ENCODE measurements at regions not wholly inside any gene's neighbourhood (a gene's known extent, or its start where the extent isn't known, plus 50 kb on each side); places are given as distances from the start of the nearest gene placed in this dataset.

DNA sequence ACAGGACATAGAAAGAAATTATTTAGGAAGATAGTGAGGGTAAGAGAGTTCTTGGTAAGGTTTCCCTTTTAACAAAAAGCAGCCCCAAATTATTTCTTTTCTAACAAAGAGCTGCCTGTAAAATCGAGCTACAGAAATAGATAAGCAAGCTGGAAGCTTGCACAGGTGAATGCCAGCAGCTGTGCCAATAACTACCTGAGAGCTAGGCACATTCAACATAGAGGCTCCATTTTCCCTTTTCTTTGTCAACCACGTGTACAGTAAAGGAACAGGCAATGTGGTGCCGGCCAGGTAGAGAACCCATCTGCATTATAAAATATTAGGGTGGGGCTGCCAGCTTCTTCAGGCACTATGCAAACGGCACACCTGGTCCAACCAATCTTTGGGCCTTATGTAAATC is 341.6 kb upstream of the JAG1 start:
- H3K4me3 ChIP-seq (ENCODE audit: low read depth, low read length): no peak overlapping the region
- TF ChIP-seq CTCF (conservative IDR thresholded peaks at IDR 0.05; ENCODE audit: low read depth, low read length): no peak
- DNase-seq (ENCODE audit: low read depth): no peak

DNA sequence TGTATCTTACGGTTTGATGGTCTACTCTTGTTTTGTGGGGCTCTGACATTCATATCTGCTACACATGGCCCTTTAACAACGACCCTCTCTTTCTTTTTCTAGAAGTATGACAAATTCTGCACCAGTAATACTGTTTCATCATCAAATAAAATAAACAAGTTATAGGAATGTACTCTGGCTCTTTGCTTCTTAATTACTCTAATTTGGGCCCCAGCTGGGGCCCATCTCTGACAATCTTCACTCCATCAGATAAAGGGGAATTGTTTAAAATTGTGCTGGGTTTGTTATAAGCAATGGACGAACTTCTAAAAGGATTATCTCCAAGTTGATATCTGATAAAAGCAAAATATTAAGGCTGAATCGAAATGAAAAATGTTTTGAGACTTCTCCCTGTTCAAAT is 343.6 kb upstream of the JAG1 start:
- no peak for DNase-seq (ENCODE audit: low read depth)
- TF ChIP-seq CTCF (conservative IDR thresholded peaks at IDR 0.05; ENCODE audit: low read depth, low read length): no peak
- no peak overlapping the region for H3K4me3 ChIP-seq (ENCODE audit: low read depth, low read length)

DNA sequence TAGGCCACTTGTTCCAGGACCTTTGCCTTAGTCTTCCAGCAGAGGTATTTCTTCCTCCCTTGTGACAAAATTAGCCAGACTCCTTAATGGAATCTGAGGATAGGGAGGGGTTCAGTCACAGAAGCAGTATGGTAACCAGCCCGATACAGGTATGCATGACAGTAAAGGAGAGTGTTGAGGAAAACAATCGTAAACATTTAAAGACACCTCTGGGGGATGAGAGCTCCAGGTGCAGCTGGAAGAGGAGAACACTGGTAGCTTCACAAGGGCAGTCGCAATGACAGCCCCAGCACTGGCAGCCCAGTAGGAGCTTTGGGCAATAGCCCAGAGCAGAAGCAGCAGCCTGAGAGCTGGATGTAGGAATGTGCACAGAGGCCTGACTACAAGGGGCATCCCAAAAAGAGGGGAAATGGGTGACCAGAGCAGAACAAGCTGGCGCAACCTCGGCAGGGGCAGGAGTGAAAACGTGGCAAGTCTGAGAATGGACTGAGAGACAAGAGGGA is 344.9 kb upstream of the JAG1 start:
- no peak for DNase-seq (ENCODE audit: low read depth)
- no peak for TF ChIP-seq CTCF (conservative IDR thresholded peaks at IDR 0.05; ENCODE audit: low read depth, low read length)

DNA sequence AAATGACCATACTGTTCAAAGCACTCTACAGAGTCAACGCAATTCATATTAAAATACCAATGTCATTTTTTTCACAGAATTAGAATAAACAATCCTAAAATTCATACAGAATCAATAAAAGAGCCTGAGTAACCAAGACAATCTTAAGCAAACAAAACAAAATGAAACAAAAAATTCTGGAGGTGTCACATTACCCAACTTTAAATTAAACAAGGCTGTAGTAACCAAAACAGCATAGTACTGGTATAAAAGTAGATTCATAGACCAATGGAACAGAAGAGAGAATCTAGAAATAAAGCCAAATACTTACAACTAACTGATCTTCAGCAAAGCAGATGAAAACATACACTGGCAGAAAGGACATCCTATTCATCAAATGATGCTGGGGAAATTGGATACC is 346.9 kb upstream of the JAG1 start:
- no peak for DNase-seq (ENCODE audit: low read depth)
- no peak overlapping the region for H3K4me3 ChIP-seq (ENCODE audit: low read depth, low read length)
- TF ChIP-seq CTCF (conservative IDR thresholded peaks at IDR 0.05; ENCODE audit: low read depth, low read length): no peak

More for the DNA sequence above, 344.9 kb upstream of the JAG1 start:
- H3K4me3 ChIP-seq (ENCODE audit: low read depth, low read length): no peak overlapping the region

DNA sequence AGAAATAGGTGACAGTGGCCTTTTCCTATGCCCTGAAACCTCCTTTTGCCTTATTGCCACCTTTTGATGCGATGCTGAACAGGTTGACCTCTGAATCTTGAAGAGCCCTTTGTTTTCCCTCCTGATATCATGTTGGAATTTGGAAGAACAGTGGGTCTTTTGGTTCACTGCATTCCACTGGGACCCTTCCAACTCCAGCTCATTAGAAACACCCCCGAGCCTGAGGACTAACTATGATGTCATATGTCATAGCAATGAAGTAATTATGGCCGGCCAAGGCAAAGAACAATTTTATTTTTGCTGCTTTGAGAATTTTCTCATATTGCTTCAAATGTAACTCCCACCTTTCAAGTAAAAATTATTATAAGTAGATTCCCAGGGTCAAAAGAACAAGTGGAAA is 353.4 kb upstream of the JAG1 start:
- DNase-seq (ENCODE audit: low read depth): no peak
- TF ChIP-seq CTCF (conservative IDR thresholded peaks at IDR 0.05; ENCODE audit: low read depth, low read length): no peak
- no peak overlapping the region for H3K4me3 ChIP-seq (ENCODE audit: low read depth, low read length)

GRCh38 chr20:11030351-11030750 is 356.6 kb upstream of the JAG1 start:
- no peak for TF ChIP-seq CTCF (conservative IDR thresholded peaks at IDR 0.05; ENCODE audit: low read depth, low read length)
- no peak overlapping the region for H3K4me3 ChIP-seq (ENCODE audit: low read depth, low read length)

DNA sequence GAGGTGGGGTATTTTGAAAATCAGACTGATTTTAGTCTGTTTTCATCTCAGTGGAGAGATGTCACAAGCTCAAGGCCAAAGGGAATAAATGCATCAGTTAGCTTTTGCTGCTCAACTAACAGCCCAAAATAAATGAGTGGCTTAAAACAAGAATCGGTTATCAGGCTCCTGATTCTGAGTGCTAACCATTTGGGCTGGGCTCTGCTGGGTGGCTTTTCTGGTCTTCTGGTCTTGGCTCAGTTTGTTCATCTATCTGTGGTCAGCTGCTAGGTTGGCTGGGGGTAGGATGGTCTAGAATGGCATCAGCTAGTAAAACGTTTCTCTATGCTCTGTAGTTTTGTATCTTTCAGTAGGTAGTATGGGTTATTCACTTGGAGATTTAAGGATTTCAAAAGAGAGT is 357.5 kb upstream of the JAG1 start:
- no peak overlapping the region for H3K4me3 ChIP-seq (ENCODE audit: low read depth, low read length)
- no peak for DNase-seq (ENCODE audit: low read depth)
- TF ChIP-seq CTCF (conservative IDR thresholded peaks at IDR 0.05; ENCODE audit: low read depth, low read length): no peak

More at GRCh38 chr20:11030351-11030750, 356.6 kb upstream of the JAG1 start:
- DNase-seq (ENCODE audit: low read depth): no peak
